A549 (cell line): ENCODE measurements at regions not wholly inside any gene's neighbourhood (a gene's known extent, or its start where the extent isn't known, plus 50 kb on each side); places are given as distances from the start of the nearest gene placed in this dataset.

Experiments used
- ATAC-seq, 2 experiments: fragments of 200-7000 bp in 1 of 2; fragments of >200 bp in 1 of 2; cut with Nextera tagmentation in 1 of 2; cut with Tn5 transposase in 1 of 2; 3 replicates each; pipeline versions ENCODE4 v1.8.0 to v1.9.1; 2018 to 2020; ENCODE audit warnings: mild to moderate bottlenecking in 1 of 2, moderate library complexity in 1 of 2
- CTCF ChIA-PET: fragments of 300-600 bp; sonication (Branson Sonifier 250); formaldehyde crosslinking; extraction: SDS; loops from one replicate; lab custom pipeline; 2021; ENCODE audit warnings: antibody characterized with exemption, inconsistent platforms; lab: Yijun Ruan, JAX
- POLR2A ChIA-PET: fragments of 350-600 bp; formaldehyde crosslinking; extraction: SDS; loops from one replicate; lab custom pipeline; 2021; ENCODE audit warnings: antibody characterized with exemption, inconsistent platforms; lab: Yijun Ruan, JAX
- DNase-seq, 2 experiments: peaks; one replicate each; pipeline versions ENCODE4 v3.0.0 to v3.0.0-alpha.2; 2011 to 2016; ENCODE audit warnings: low read depth in 1 of 2, low spot score in 1 of 2
- FAIRE-seq: peaks from 2 replicates; lab custom pipeline; 2011; peaks lifted over from hg19 to GRCh38; lab: Jason Lieb, UNC
- H3K27ac ChIP-seq, 2 experiments: fragments of >200 bp; sonication (Bioruptor Twin); formaldehyde crosslinking; 3 replicates each; pipeline ENCODE4 v1.5.1; 2016 to 2017
- H3K4me1 ChIP-seq: fragments of >200 bp; sonication (Bioruptor Twin); formaldehyde crosslinking; 3 replicates; pipeline ENCODE4 v1.6.1; 2016
- H3K4me2 ChIP-seq: fragments of >200 bp; sonication (Bioruptor Twin); formaldehyde crosslinking; 3 replicates; pipeline ENCODE4 v1.6.1; 2016
- H3K4me3 ChIP-seq: fragments of >200 bp; sonication (Bioruptor Twin); formaldehyde crosslinking; 3 replicates; pipeline ENCODE4 v1.5.1; 2016
- H3K9me3 ChIP-seq: fragments of >200 bp; sonication (Bioruptor Twin); formaldehyde crosslinking; 3 replicates; pipeline ENCODE4 v1.6.1; 2016
- ATOH8 ChIP-seq: fragments of 250-450 bp; sonication (Bioruptor Pico); IDR thresholded peaks from 2 replicates; pipeline ENCODE4 v1.5.0; 2020; ENCODE audit warnings: low read depth, mild to moderate bottlenecking, moderate library complexity
- BHLHE40 ChIP-seq: IDR thresholded peaks from 2 replicates; pipeline ENCODE4 v1.6.1; 2012; ENCODE audit warnings: low read depth, low read length, inconsistent platforms
- CBX8 ChIP-seq: fragments of 200-600 bp; sonication (generic); IDR thresholded peaks from 2 replicates; pipeline ENCODE4 v1.6.1; 2016
- CHD4 ChIP-seq: fragments of 200-600 bp; sonication (generic); IDR thresholded peaks from 2 replicates; pipeline ENCODE4 v1.6.1; 2016; ENCODE audit warnings: antibody characterized with exemption, mild to moderate bottlenecking, borderline replicate concordance
- EHMT2 ChIP-seq: fragments of 200-600 bp; sonication (generic); IDR thresholded peaks from 2 replicates; pipeline ENCODE4 v1.6.1; 2016; ENCODE audit warnings: antibody characterized with exemption, low read depth, mild to moderate bottlenecking, moderate library complexity
- FOSL2 ChIP-seq, 2 experiments: fragments of 450-650 bp in 1 of 2; fragments of >200 bp in 1 of 2; sonication (Bioruptor Twin) in 1 of 2; formaldehyde crosslinking; IDR thresholded peaks; 2 replicates each; pipeline versions ENCODE4 v1.5.0 to v1.6.1; 2016 to 2020; ENCODE audit warnings: mild to moderate bottlenecking in 1 of 2, moderate library complexity in 1 of 2
- GATA3 ChIP-seq: IDR thresholded peaks from 2 replicates; pipeline ENCODE4 v1.6.1; 2012; ENCODE audit warnings: borderline replicate concordance
- HDAC2 ChIP-seq: fragments of 200-600 bp; sonication (generic); IDR thresholded peaks from 2 replicates; pipeline ENCODE4 v1.6.1; 2016
- HEYL ChIP-seq: fragments of 250-450 bp; sonication (Bioruptor Pico); IDR thresholded peaks from 2 replicates; pipeline ENCODE4 v1.8.0; 2021; ENCODE audit warnings: mild to moderate bottlenecking, moderate library complexity
- HMGXB4 ChIP-seq: fragments of 250-450 bp; sonication (Bioruptor Pico); IDR thresholded peaks from 2 replicates; pipeline ENCODE4 v1.5.0; 2021; ENCODE audit warnings: mild to moderate bottlenecking, moderate library complexity, borderline replicate concordance
- HOXA7 ChIP-seq: fragments of 250-450 bp; sonication (Bioruptor Pico); IDR thresholded peaks from 2 replicates; pipeline ENCODE4 v1.5.0; 2020; ENCODE audit warnings: mild to moderate bottlenecking, moderate library complexity
- HOXB5 ChIP-seq: fragments of 250-450 bp; sonication (Bioruptor Pico); IDR thresholded peaks from 2 replicates; pipeline ENCODE4 v1.5.0; 2020; ENCODE audit warnings: mild to moderate bottlenecking, moderate library complexity
- JUN ChIP-seq, 2 experiments: fragments of >200 bp; sonication (Bioruptor Twin); formaldehyde crosslinking; IDR thresholded peaks; 2 replicates in 1 of 2; 3 replicates in 1 of 2; pipeline ENCODE4 v1.6.1; 2016 to 2017
- JUNB ChIP-seq: fragments of >200 bp; sonication (Bioruptor Twin); formaldehyde crosslinking; IDR thresholded peaks from 2 replicates; pipeline ENCODE4 v1.6.1; 2016
- KDM1A ChIP-seq: fragments of 200-600 bp; sonication (generic); IDR thresholded peaks from 2 replicates; pipeline ENCODE4 v1.6.1; 2016; ENCODE audit warnings: low read depth, mild to moderate bottlenecking
- KDM5A ChIP-seq: fragments of 200-600 bp; sonication (generic); IDR thresholded peaks from 2 replicates; pipeline ENCODE4 v1.6.1; 2016; ENCODE audit warnings: antibody characterized with exemption, mild to moderate bottlenecking
- NR3C1 ChIP-seq: fragments of >200 bp; sonication (Bioruptor Twin); formaldehyde crosslinking; IDR thresholded peaks from 3 replicates; pipeline ENCODE4 v1.6.1; 2017
- PBX3 ChIP-seq: IDR thresholded peaks from 2 replicates; pipeline ENCODE4 v1.6.1; 2012
- RFX5 ChIP-seq: fragments of 450-650 bp; IDR thresholded peaks from 2 replicates; pipeline ENCODE4 v1.7.1; 2014; ENCODE audit warnings: antibody characterized with exemption, mild to moderate bottlenecking, moderate library complexity
- SMC3 ChIP-seq: fragments of >200 bp; sonication (Bioruptor Twin); formaldehyde crosslinking; IDR thresholded peaks from 3 replicates; pipeline ENCODE4 v1.6.1; 2018; ENCODE audit warnings: inconsistent platforms
- TFCP2L1 ChIP-seq: fragments of 250-450 bp; sonication (Bioruptor Pico); IDR thresholded peaks from 2 replicates; pipeline ENCODE4 v1.5.0; 2021; ENCODE audit warnings: mild to moderate bottlenecking
- ZNF302 ChIP-seq: fragments of 250-450 bp; sonication (Bioruptor Pico); IDR thresholded peaks from 2 replicates; pipeline ENCODE4 v1.9.0; 2021; ENCODE audit warnings: inconsistent platforms, mild to moderate bottlenecking, moderate library complexity
- WGBS: methylation state at CpG from one replicate; pipeline ENCODE4 v1.1.6; 2017; ENCODE audit errors: missing lambda C conversion rate; 5-methylcytosine and 5-hydroxymethylcytosine counted together
- TF ChIP-seq, protein P1 (sequence below): fragments of 200-600 bp; sonication (generic); IDR thresholded peaks from 2 replicates; pipeline ENCODE4 v1.6.1; 2016; ENCODE audit warnings: antibody characterized with exemption, mild to moderate bottlenecking, moderate library complexity

GRCh38 chr18:39435209-39435608, 1869.6 kb upstream of the CELF4 start:
- H3K27ac ChIP-seq = no peak overlapping the region
- 93% methylated on average over 2 of the region's 2 CpGs for whole genome bisulfite sequencing
- no peak for DNase-seq
- ChIA-PET POLR2A (no interaction called here), CTCF (no interaction called here)
- H3K9me3 ChIP-seq = no peaks in the 10 kb centered on the region
- no peak for FAIRE-seq
- no peak for ATAC-seq
- no peak overlapping the region for H3K4me3 ChIP-seq
- no peak overlapping the region for H3K4me2 ChIP-seq
- no peaks in the 10 kb centered on the region for H3K4me1 ChIP-seq
- TF ChIP-seq HOXB5 (CRISPR knock-in tag) (no peak), JUNB (no peak), CHD4 (no peak), SMC3 (no peak), TFCP2L1 (no peak), BHLHE40 (no peak), ZNF302 (CRISPR knock-in tag) (no peak), ATOH8 (CRISPR knock-in tag) (no peak), RFX5 (no peak), EHMT2 (no peak), PBX3 (no peak), HEYL (CRISPR knock-in tag) (no peak), KDM1A (no peak), HOXA7 (CRISPR knock-in tag) (no peak), CBX8 (no peak), FOSL2 (IDR thresholded peaks at IDR 0.05) (no peak), FOSL2 (CRISPR knock-in tag; IDR thresholded peaks at IDR 0.05) (no peak)
- TF ChIP-seq, protein P1, sequence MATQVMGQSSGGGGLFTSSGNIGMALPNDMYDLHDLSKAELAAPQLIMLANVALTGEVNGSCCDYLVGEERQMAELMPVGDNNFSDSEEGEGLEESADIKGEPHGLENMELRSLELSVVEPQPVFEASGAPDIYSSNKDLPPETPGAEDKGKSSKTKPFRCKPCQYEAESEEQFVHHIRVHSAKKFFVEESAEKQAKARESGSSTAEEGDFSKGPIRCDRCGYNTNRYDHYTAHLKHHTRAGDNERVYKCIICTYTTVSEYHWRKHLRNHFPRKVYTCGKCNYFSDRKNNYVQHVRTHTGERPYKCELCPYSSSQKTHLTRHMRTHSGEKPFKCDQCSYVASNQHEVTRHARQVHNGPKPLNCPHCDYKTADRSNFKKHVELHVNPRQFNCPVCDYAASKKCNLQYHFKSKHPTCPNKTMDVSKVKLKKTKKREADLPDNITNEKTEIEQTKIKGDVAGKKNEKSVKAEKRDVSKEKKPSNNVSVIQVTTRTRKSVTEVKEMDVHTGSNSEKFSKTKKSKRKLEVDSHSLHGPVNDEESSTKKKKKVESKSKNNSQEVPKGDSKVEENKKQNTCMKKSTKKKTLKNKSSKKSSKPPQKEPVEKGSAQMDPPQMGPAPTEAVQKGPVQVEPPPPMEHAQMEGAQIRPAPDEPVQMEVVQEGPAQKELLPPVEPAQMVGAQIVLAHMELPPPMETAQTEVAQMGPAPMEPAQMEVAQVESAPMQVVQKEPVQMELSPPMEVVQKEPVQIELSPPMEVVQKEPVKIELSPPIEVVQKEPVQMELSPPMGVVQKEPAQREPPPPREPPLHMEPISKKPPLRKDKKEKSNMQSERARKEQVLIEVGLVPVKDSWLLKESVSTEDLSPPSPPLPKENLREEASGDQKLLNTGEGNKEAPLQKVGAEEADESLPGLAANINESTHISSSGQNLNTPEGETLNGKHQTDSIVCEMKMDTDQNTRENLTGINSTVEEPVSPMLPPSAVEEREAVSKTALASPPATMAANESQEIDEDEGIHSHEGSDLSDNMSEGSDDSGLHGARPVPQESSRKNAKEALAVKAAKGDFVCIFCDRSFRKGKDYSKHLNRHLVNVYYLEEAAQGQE = no peak

GRCh38 chr18:39434223-39434920, 1868.8 kb upstream of the CELF4 start:
- FAIRE-seq = no peak
- Histone ChIP-seq H3K4me2 (no peak overlapping the region), H3K9me3 (no peaks in the 10 kb centered on the region), H3K27ac (no peak overlapping the region), H3K4me1 (no peaks in the 10 kb centered on the region), H3K4me3 (no peak overlapping the region)
- DNase-seq = no peak
- WGBS = 92% methylated on average over 3 of the region's 3 CpGs
- no peak for ATAC-seq
- TF ChIP-seq FOSL2 (IDR thresholded peaks at IDR 0.05) = no peak
- TF ChIP-seq FOSL2 (CRISPR knock-in tag; IDR thresholded peaks at IDR 0.05) = no peak
- TF ChIP-seq ZNF302 (CRISPR knock-in tag) = no peak
- no peak for TF ChIP-seq HMGXB4 (CRISPR knock-in tag)
- no peak for TF ChIP-seq NR3C1
- TF ChIP-seq KDM5A = no peak
- no peak for TF ChIP-seq GATA3
- TF ChIP-seq HDAC2 = no peak
- no peak for TF ChIP-seq JUN (IDR thresholded peaks at IDR 0.05)
- no peak for TF ChIP-seq HEYL (CRISPR knock-in tag)
- POLR2A ChIA-PET = no interaction called here
- CTCF ChIA-PET = no interaction called here
